HG02981 (cell line): ENCODE measurements at regions not wholly inside any gene's neighbourhood (a gene's known extent, or its start where the extent isn't known, plus 50 kb on each side); places are given as distances from the start of the nearest gene placed in this dataset.

ENCODE experiments used
- ATAC-seq: cut with Tn5 transposase; IDR thresholded peaks from one replicate; pipeline ENCODE4 v1.9.1; 2021; ENCODE audit warnings: mild to moderate bottlenecking, moderate library complexity; ENCODE audit not compliant: unreplicated experiment

- ATAC-seq: no peak
Measured at GRCh38 chr22:19620742-19621371, 93.4 kb upstream of the SEPTIN5 start.

GRCh38 chr22:19621373-19622060 lies 92.8 kb upstream of the SEPTIN5 start:
- ATAC-seq: no peak

- ATAC-seq: peak; percentile 44
Measured at GRCh38 chr22:19622061-19622441, 92.3 kb upstream of the SEPTIN5 start.

GRCh38 chr22:19625331-19626041 lies 88.8 kb upstream of the SEPTIN5 start:
- no peak for ATAC-seq

- no peak for ATAC-seq
Measured at GRCh38 chr22:19626042-19626587, 88.2 kb upstream of the SEPTIN5 start.

GRCh38 chr22:19626666-19627065 lies 87.6 kb upstream of the SEPTIN5 start:
- no peak for ATAC-seq

- ATAC-seq: no peak
Measured at GRCh38 chr22:19628038-19628776, 86.1 kb upstream of the SEPTIN5 start.

GRCh38 chr22:19629331-19629719 lies 85.0 kb upstream of the SEPTIN5 start:
- ATAC-seq: no peak

GRCh38 chr22:19629720-19630419 lies 84.4 kb upstream of the SEPTIN5 start:
- no peak for ATAC-seq

- no peak for ATAC-seq
Measured at GRCh38 chr22:19630614-19631013, 83.7 kb upstream of the SEPTIN5 start.

- no peak for ATAC-seq
Measured at GRCh38 chr22:19631899-19632667, 82.2 kb upstream of the SEPTIN5 start.

- ATAC-seq: no peak
Measured at GRCh38 chr22:19632668-19633148, 81.6 kb upstream of the SEPTIN5 start.

GRCh38 chr22:19634226-19634975 lies 79.9 kb upstream of the SEPTIN5 start:
- ATAC-seq: no peak

GRCh38 chr22:19635644-19636043 lies 78.7 kb upstream of the SEPTIN5 start:
- no peak for ATAC-seq

GRCh38 chr22:19636696-19637407 lies 77.5 kb upstream of the SEPTIN5 start:
- no peak for ATAC-seq

GRCh38 chr22:19637408-19638281 lies 76.7 kb upstream of the SEPTIN5 start:
- no peak for ATAC-seq

- no peak for ATAC-seq
Measured at GRCh38 chr22:19638282-19639015, 75.9 kb upstream of the SEPTIN5 start.
